PC-3 (cell line): ENCODE measurements at regions not wholly inside any gene's neighbourhood (a gene's known extent, or its start where the extent isn't known, plus 50 kb on each side); places are given as distances from the start of the nearest gene placed in this dataset.

Experiments used
- ATAC-seq: fragments of 200-7000 bp; cut with Tn5 transposase; 2 replicates; pipeline ENCODE4 v1.9.1; 2020; ENCODE audit warnings: mild to moderate bottlenecking, moderate library complexity
- BruUV-seq: library from RNA; stranded (reverse); fragments of 400-500 nt; replicated peaks from 2 replicates; lab custom pipeline; 2021; lab: Mats Ljungman, UMichigan
- CTCF ChIA-PET: fragments of 300-600 bp; sonication (Branson Sonifier 250); formaldehyde crosslinking; loops from one replicate; lab custom pipeline; 2022; ENCODE audit warnings: antibody characterized with exemption; lab: Charles Lee
- POLR2A ChIA-PET: fragments of 300-600 bp; sonication (Branson Sonifier 250); formaldehyde crosslinking; loops from one replicate; lab custom pipeline; 2022; ENCODE audit warnings: antibody characterized with exemption; ENCODE audit not compliant: unreplicated experiment; lab: Charles Lee
- DNase-seq: peaks from one replicate; pipeline ENCODE4 v3.0.0-alpha.2; 2015
- H2AFZ ChIP-seq: fragments of 300-600 bp; sonication (generic); 2 replicates; pipeline ENCODE4 v1.6.0; 2016; ENCODE audit warnings: antibody characterized with exemption, low read length
- H3F3A ChIP-seq: fragments of 300-600 bp; sonication (generic); one replicate; pipeline ENCODE4 v1.6.0; 2017; ENCODE audit warnings: antibody characterized with exemption, low read length, control low read depth, mild to moderate bottlenecking; ENCODE audit not compliant: unreplicated experiment
- H3K27ac ChIP-seq: fragments of 300-600 bp; sonication (generic); 2 replicates; pipeline ENCODE4 v1.5.1; 2016; ENCODE audit warnings: mild to moderate bottlenecking, low read length
- H3K27me3 ChIP-seq: fragments of 300-600 bp; sonication (generic); 2 replicates; pipeline ENCODE4 v1.6.1; 2016; ENCODE audit warnings: low read length, mixed read lengths
- H3K36me3 ChIP-seq: fragments of 300-600 bp; sonication (generic); 2 replicates; pipeline ENCODE4 v1.6.1; 2016; ENCODE audit warnings: low read depth, mixed run types, low read length, mixed read lengths
- H3K4me1 ChIP-seq: fragments of 300-600 bp; sonication (generic); 2 replicates; pipeline ENCODE4 v1.5.1; 2016; ENCODE audit warnings: low read length; ENCODE audit not compliant: insufficient read depth
- H3K4me2 ChIP-seq: fragments of 300-600 bp; sonication (generic); 2 replicates; pipeline ENCODE4 v1.6.0; 2016; ENCODE audit warnings: low read length
- H3K4me3 ChIP-seq: fragments of 300-600 bp; sonication (generic); 2 replicates; pipeline ENCODE4 v1.5.1; 2016; ENCODE audit warnings: mild to moderate bottlenecking, low read length, mixed read lengths
- H3K79me2 ChIP-seq: fragments of 300-600 bp; sonication (generic); 2 replicates; pipeline ENCODE4 v1.6.1; 2017; ENCODE audit warnings: low read length, mixed read lengths
- H3K9ac ChIP-seq: fragments of 300-600 bp; sonication (generic); 2 replicates; pipeline ENCODE4 v1.6.0; 2016; ENCODE audit warnings: mild to moderate bottlenecking, low read length
- H3K9me2 ChIP-seq: fragments of 300-600 bp; sonication (generic); replicated peaks from 2 replicates; pipeline ENCODE4 v1.6.1; 2016; ENCODE audit warnings: mixed run types, low read length, mixed read lengths
- H3K9me3 ChIP-seq: fragments of 300-600 bp; sonication (generic); 2 replicates; pipeline ENCODE4 v1.6.1; 2016; ENCODE audit warnings: low read length, mixed read lengths
- H4K20me1 ChIP-seq: fragments of 300-600 bp; sonication (generic); 2 replicates; pipeline ENCODE4 v1.6.1; 2016; ENCODE audit warnings: low read length, mixed read lengths
- CTCF ChIP-seq: fragments of 300-600 bp; sonication (generic); conservative IDR thresholded peaks from 2 replicates; pipeline ENCODE4 v1.5.1; 2017; ENCODE audit warnings: antibody characterized with exemption, low read depth, mild to moderate bottlenecking, low read length
- EZH2 ChIP-seq: fragments of 300-600 bp; sonication (generic); IDR thresholded peaks from one replicate; pipeline ENCODE4 v1.6.1; 2017; ENCODE audit warnings: antibody characterized with exemption, mild to moderate bottlenecking, low read length; ENCODE audit not compliant: unreplicated experiment
- EZH2phosphoT487 ChIP-seq: fragments of 300-600 bp; sonication (generic); IDR thresholded peaks from 2 replicates; pipeline ENCODE4 v1.6.1; 2018; ENCODE audit warnings: mild to moderate bottlenecking, antibody characterized with exemption, low read length, borderline replicate concordance
- intact Hi-C: fragments of 100-400 bp; cut with micrococcal nuclease; formaldehyde crosslinking; loops from 2 replicates; pipeline ENCODE4 v1.9.0; 2023

DNA sequence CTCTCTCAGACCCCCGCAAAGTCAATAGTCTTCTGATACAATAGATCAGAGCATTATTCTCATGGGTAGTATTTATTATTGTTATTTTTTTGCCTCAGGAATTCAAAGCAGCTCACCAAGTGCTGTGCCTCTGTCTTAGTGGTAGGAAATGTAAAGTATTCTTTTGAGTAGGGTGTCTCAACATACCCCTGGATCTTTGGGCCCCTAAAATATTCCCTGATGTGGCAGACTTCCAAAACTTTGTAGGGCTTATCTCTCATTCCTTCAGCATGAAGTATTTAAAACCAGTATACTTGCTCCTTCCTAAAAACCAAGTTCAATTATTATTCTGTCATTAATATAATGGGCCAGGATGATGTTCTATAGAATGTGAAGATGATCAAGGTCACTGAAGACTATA, 115.3 kb upstream of the ZNF827 start:
- H3K27me3 ChIP-seq: peaks cover 27% of the 10 kb centered on the region; the same call in 1 of the 2 replicates
- DNase-seq (no peak), ATAC-seq (no peak)
- H3K9me3 ChIP-seq: no peaks in the 10 kb centered on the region
- H3K36me3 ChIP-seq: no peaks in the 10 kb centered on the region
- POLR2A ChIA-PET: no interaction called here
- CTCF ChIA-PET: no interaction called here
- intact Hi-C loops: no loop called here
- H3K4me3 ChIP-seq: no peak overlapping the region
- no peak for TF ChIP-seq EZH2phosphoT487
- no peak for TF ChIP-seq CTCF
- TF ChIP-seq EZH2: no peak
- no TSS peak for BruUV-seq
- no peaks in the 10 kb centered on the region for H4K20me1 ChIP-seq
- H3K79me2 ChIP-seq: no peaks in the 10 kb centered on the region
- no peaks in the 10 kb centered on the region for H3K9me2 ChIP-seq
- no peak overlapping the region for H3K9ac ChIP-seq
- H2AFZ ChIP-seq: no peak overlapping the region
- no peak overlapping the region for H3K4me2 ChIP-seq
- H3K27ac ChIP-seq: no peak overlapping the region
- 0 out of 2 replicates have a peak, but pooled peaks cover 4% of the 10 kb centered on the region for H3K4me1 ChIP-seq
- H3F3A ChIP-seq: no peaks in the 10 kb centered on the region

DNA sequence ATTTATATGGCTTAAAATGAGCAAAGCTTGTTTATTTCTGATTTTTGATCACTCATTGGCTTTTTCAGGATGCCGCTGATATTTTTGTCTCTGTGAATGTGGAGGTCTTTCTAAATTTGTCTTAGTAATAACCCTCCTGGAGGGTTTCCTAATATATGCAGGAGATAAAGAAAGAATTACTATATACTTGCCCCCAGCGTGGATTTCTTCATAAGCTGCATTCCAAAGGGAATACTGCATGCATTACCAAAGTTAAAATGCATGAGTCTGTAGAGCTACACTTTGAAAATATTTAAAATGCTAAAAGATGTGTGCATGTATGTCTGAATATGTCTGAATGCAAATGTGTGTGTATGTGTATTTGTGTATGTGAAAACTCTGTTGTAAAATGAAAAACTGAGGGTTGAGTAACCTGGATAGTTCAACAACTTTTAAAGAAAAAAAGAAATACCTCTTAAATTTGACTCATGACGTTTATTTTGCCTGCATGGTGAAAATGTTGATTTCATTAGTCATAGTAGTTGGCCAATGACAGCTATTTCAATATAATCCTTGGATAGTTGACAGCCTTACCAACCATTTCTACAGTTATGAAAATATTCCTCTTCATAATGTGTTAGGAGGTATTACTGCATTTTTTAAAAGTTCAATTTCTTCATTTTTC, 113.2 kb upstream of the ZNF827 start:
- BruUV-seq: no TSS peak
- no peaks in the 10 kb centered on the region for H4K20me1 ChIP-seq
- H3K4me3 ChIP-seq: no peak overlapping the region
- no peaks in the 10 kb centered on the region for H3K9me3 ChIP-seq
- no peak overlapping the region for H3K9ac ChIP-seq
- no peak for TF ChIP-seq EZH2phosphoT487
- no peak for TF ChIP-seq CTCF
- TF ChIP-seq EZH2: no peak
- DNase-seq (peak; percentile 39), ATAC-seq (no peak)
- H3K27ac ChIP-seq: no peak overlapping the region
- ChIA-PET CTCF (no interaction called here), POLR2A (no interaction called here)
- H2AFZ ChIP-seq: no peak overlapping the region
- H3K9me2 ChIP-seq: no peaks in the 10 kb centered on the region
- peaks cover 17% of the 10 kb centered on the region; the same call in 1 of the 2 replicates for H3K27me3 ChIP-seq
- no peak overlapping the region for H3K4me2 ChIP-seq
- intact Hi-C loops: no loop called here
- no peaks in the 10 kb centered on the region for H3K79me2 ChIP-seq
- no peaks in the 10 kb centered on the region for H3F3A ChIP-seq
- H3K4me1 ChIP-seq: 0 out of 2 replicates have a peak, but pooled peaks cover 4% of the 10 kb centered on the region
- no peaks in the 10 kb centered on the region for H3K36me3 ChIP-seq

DNA sequence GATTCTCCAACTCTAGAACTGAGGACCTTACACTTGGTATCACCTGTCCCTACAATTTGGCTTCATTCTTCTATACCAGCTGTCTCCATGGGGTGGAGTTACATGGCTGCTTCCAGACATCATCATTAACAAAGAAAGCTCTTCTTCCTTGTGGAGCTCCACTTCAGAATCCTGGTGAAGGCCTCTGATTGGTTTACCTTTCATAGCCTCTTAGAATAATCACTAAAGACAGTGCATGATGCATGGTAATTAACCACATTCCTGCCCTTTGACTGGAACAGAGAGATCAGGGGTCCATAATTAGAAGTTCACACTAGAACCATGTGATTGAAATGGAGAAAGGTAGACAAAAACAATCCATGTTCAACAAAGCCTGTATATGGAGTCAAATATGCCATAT, 112.6 kb upstream of the ZNF827 start:
- no peaks in the 10 kb centered on the region for H3K9me3 ChIP-seq
- no peak overlapping the region for H3K27ac ChIP-seq
- no peak overlapping the region for H3K4me3 ChIP-seq
- no peaks in the 10 kb centered on the region for H3F3A ChIP-seq
- peaks cover 12% of the 10 kb centered on the region; the same call in 1 of the 2 replicates for H3K27me3 ChIP-seq
- DNase-seq: no peak
- no peaks in the 10 kb centered on the region for H3K79me2 ChIP-seq
- no peak overlapping the region for H3K4me2 ChIP-seq
- TF ChIP-seq EZH2phosphoT487 (no peak), EZH2 (no peak), CTCF (no peak)
- H2AFZ ChIP-seq: no peak overlapping the region
- ATAC-seq: no peak
- intact Hi-C loops: no loop called here
- BruUV-seq: no TSS peak
- POLR2A ChIA-PET: no interaction called here
- H3K9me2 ChIP-seq: no peaks in the 10 kb centered on the region
- H3K36me3 ChIP-seq: no peaks in the 10 kb centered on the region
- H3K9ac ChIP-seq: no peak overlapping the region
- CTCF ChIA-PET: no interaction called here
- no peaks in the 10 kb centered on the region for H4K20me1 ChIP-seq
- H3K4me1 ChIP-seq: 0 out of 2 replicates have a peak, but pooled peaks cover 4% of the 10 kb centered on the region
